Transverse colon (tissue), 4 donors: ENCODE measurements at regions not wholly inside any gene's neighbourhood (a gene's known extent, or its start where the extent isn't known, plus 50 kb on each side); places are given as distances from the start of the nearest gene placed in this dataset.

Experiments
- DNase-seq: peaks from one replicate; pipeline ENCODE4 v3.0.0-alpha.2; 2019
- H3K27ac ChIP-seq, 4 donors: fragments of 200-600 bp; sonication (generic); 2 replicates each; pipeline ENCODE4 v1.5.1; 2016 to 2018; ENCODE audit warnings: inconsistent platforms in 4 of 4
- H3K27me3 ChIP-seq: fragments of 200-600 bp; sonication (generic); 2 replicates; pipeline ENCODE4 v1.5.1; 2017; ENCODE audit warnings: inconsistent platforms
- H3K36me3 ChIP-seq, 4 donors: fragments of 200-600 bp; sonication (generic); 2 replicates each; pipeline ENCODE4 v1.5.1; 2017 to 2019; ENCODE audit warnings: inconsistent platforms in 4 of 4
- H3K4me1 ChIP-seq, 4 donors: fragments of 200-600 bp; sonication (generic); 2 replicates each; pipeline ENCODE4 v1.5.1; 2017 to 2020; ENCODE audit warnings: inconsistent platforms in 4 of 4
- H3K4me3 ChIP-seq, 4 donors: fragments of 200-600 bp; sonication (generic); 1 replicate in 1 of 4; 2 replicates in 3 of 4; pipeline versions ENCODE4 v1.5.1 to v1.6.1; 2017 to 2019; ENCODE audit warnings: inconsistent platforms in 4 of 4
- H3K9me3 ChIP-seq, 2 donors: fragments of 200-600 bp; sonication (generic); 2 replicates each; pipeline ENCODE4 v1.5.1; 2017 to 2019; ENCODE audit warnings: inconsistent platforms in 2 of 2
- EP300 ChIP-seq: sonication (generic); formaldehyde crosslinking; IDR thresholded peaks from one replicate; pipeline ENCODE4 v1.6.1; 2017; ENCODE audit warnings: antibody characterized with exemption, low read depth
- POLR2A ChIP-seq: fragments of 450-650 bp; IDR thresholded peaks from one replicate; pipeline ENCODE4 v1.6.1; 2016; ENCODE audit warnings: antibody characterized with exemption, mild to moderate bottlenecking, moderate library complexity
- POLR2AphosphoS5 ChIP-seq, 3 donors: sonication (generic); formaldehyde crosslinking; IDR thresholded peaks; one replicate each; pipeline ENCODE4 v1.6.1; 2016; ENCODE audit warnings: antibody characterized with exemption in 3 of 3
- WGBS, 2 donors: methylation state at CpG; one replicate each; pipeline ENCODE4 v1.1.5; 2018; ENCODE audit warnings: low coverage in 1 of 2; 5-methylcytosine and 5-hydroxymethylcytosine counted together
- in situ Hi-C, 4 donors: fragments of 200-750 bp; cut with MboI; loops; one replicate each; pipeline versions ENCODE4 v1.15.0 to v1.15.1; 2017; ENCODE audit warnings: low sequenced_read_pairs in 3 of 4, low pct_ligation_motif_present in 1 of 4, low pct_unique_long_range_greater_than_20kb in 1 of 4
- intact Hi-C: fragments of 100-400 bp; cut with DNase I; formaldehyde crosslinking; loops from one replicate; pipeline ENCODE4 v1.15.1; 2023; ENCODE audit warnings: low total_unique reads
- TF ChIP-seq, protein P1 (sequence below), 5 experiments: fragments of 200-600 bp in 3 of 5; fragments of 450-650 bp in 2 of 5; sonication (generic) in 3 of 5; IDR thresholded peaks; 1 replicate in 2 of 5; 2 replicates in 3 of 5; pipeline ENCODE4 v1.5.1; 2016 to 2017; ENCODE audit warnings: antibody characterized with exemption in 5 of 5, inconsistent platforms in 3 of 5, mild to moderate bottlenecking in 2 of 5, moderate library complexity in 1 of 5

DNA sequence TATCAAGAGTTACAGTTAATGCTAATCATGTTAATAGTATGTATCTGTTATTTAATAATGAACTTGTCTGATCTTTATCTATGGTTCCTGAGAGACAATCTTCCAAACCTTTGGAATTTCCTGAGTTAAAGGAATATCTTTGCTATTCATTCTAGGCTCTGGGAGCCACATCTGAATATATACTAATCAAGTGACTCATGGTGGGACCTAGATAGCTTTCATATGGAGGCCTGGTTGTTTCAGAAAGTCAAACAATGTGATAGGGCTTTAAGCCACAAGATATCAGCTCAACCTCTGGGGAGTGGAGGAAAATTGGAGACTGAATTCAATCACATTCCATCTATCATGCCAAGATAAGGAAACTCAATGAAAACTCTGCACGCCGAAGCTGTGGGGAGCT lies 746.4 kb downstream of the TNS3 start:
- no peak overlapping the region for H3K27ac ChIP-seq
- H3K27me3 ChIP-seq: no peaks in the 10 kb centered on the region
- H3K9me3 ChIP-seq: no peaks in the 10 kb centered on the region
- H3K4me3 ChIP-seq: no peak overlapping the region
- intact Hi-C loops (no loop called here), in situ Hi-C loops (no loop called here)
- DNase-seq: no peak
- H3K36me3 ChIP-seq: no peaks in the 10 kb centered on the region
- WGBS, 2 donors: 83 to 93% methylated on average over 2 of the region's 2 CpGs
- TF ChIP-seq POLR2AphosphoS5 (IDR thresholded peaks at IDR 0.05) (no peak), POLR2A (no peak), EP300 (no peak)
- TF ChIP-seq, protein P1, sequence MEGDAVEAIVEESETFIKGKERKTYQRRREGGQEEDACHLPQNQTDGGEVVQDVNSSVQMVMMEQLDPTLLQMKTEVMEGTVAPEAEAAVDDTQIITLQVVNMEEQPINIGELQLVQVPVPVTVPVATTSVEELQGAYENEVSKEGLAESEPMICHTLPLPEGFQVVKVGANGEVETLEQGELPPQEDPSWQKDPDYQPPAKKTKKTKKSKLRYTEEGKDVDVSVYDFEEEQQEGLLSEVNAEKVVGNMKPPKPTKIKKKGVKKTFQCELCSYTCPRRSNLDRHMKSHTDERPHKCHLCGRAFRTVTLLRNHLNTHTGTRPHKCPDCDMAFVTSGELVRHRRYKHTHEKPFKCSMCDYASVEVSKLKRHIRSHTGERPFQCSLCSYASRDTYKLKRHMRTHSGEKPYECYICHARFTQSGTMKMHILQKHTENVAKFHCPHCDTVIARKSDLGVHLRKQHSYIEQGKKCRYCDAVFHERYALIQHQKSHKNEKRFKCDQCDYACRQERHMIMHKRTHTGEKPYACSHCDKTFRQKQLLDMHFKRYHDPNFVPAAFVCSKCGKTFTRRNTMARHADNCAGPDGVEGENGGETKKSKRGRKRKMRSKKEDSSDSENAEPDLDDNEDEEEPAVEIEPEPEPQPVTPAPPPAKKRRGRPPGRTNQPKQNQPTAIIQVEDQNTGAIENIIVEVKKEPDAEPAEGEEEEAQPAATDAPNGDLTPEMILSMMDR (IDR thresholded peaks at IDR 0.05): no peak
- H3K4me1 ChIP-seq: no peaks in the 10 kb centered on the region

DNA sequence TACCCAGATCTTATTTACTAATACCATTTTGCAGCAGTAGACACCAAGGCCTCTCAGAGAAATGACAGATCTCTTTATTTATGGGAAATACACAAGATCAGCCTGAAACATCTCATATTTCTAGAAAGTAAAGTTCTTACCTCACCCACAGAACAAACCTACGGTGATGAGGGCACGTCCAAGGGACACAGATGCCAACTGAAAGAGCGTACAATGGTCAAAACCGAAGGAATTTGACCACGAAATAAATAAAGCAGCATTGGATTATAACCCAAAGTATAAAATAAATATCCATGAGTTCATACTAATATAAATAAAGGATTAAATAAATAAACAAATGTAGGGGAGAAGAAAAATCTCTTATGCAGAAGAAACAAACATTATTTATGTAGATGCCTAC lies 747.0 kb downstream of the TNS3 start:
- Histone ChIP-seq H3K27me3 (no peaks in the 10 kb centered on the region), H3K4me3 (no peak overlapping the region), H3K9me3 (no peaks in the 10 kb centered on the region), H3K36me3 (no peaks in the 10 kb centered on the region), H3K4me1 (no peaks in the 10 kb centered on the region), H3K27ac (no peak overlapping the region)
- 70 to 78% methylated on average over 5 of the region's 5 CpGs for WGBS, 2 donors
- intact Hi-C loops (no loop called here), in situ Hi-C loops (no loop called here)
- no peak for TF ChIP-seq POLR2A
- TF ChIP-seq POLR2AphosphoS5 (IDR thresholded peaks at IDR 0.05): no peak
- DNase-seq: no peak

DNA sequence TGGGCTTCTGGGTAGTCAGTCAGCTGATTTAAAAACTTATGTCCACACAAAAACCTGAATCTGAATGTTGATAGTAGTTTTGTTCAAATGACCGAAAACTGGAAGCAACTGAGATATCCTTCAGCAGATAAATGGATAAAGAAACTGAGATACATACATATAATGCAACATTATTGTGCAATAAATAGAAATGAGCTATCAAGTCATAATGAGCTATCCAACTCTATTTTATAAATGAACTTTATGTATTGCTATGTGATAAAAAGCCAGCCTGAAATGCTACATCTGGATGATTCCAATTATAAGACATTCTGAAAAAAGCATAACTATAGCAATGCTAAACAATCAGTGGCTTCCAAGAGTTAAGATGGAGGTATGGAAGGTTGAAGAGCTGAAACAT lies 748.7 kb downstream of the TNS3 start:
- Histone ChIP-seq H3K36me3 (no peaks in the 10 kb centered on the region), H3K27ac (no peak overlapping the region), H3K4me3 (no peak overlapping the region), H3K27me3 (no peaks in the 10 kb centered on the region), H3K4me1 (no peaks in the 10 kb centered on the region), H3K9me3 (no peaks in the 10 kb centered on the region)
- 84 to 86% methylated on average over 1 of the region's 1 CpG for WGBS, 2 donors
- in situ Hi-C loops (no loop called here), intact Hi-C loops (no loop called here)
- no peak for DNase-seq
- TF ChIP-seq, protein P1 (IDR thresholded peaks at IDR 0.05): no peak
- no peak for TF ChIP-seq POLR2A
- no peak for TF ChIP-seq EP300
- no peak for TF ChIP-seq POLR2AphosphoS5 (IDR thresholded peaks at IDR 0.05)

DNA sequence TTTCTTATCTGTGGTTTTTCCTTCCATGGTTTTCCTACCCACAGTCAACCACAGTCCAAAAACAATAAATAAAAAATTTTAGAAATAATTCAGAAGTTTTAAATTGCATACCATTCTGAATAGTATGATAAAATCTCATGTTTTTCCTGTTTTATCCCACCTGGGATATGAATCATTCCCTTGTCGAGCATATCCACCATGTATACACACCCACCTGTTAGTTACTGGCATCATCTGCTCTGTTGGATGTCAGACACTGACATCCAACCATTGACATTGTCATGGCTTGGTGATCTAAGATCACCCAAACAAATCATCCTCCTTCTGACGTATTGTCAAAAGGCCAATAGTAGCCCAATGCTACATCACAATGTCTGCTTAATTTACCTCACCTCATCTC lies 749.8 kb downstream of the TNS3 start:
- intact Hi-C loops (no loop called here), in situ Hi-C loops (no loop called here)
- 56 to 75% methylated on average over 1 to 2 of the region's 2 CpGs for WGBS, 2 donors
- Histone ChIP-seq H3K9me3 (no peaks in the 10 kb centered on the region), H3K4me3 (no peak overlapping the region), H3K36me3 (no peaks in the 10 kb centered on the region), H3K27ac (no peak overlapping the region), H3K27me3 (no peaks in the 10 kb centered on the region), H3K4me1 (no peaks in the 10 kb centered on the region)
- TF ChIP-seq POLR2AphosphoS5 (IDR thresholded peaks at IDR 0.05) (no peak), POLR2A (no peak), EP300 (no peak)
- TF ChIP-seq, protein P1 (IDR thresholded peaks at IDR 0.05): no peak
- no peak for DNase-seq

DNA sequence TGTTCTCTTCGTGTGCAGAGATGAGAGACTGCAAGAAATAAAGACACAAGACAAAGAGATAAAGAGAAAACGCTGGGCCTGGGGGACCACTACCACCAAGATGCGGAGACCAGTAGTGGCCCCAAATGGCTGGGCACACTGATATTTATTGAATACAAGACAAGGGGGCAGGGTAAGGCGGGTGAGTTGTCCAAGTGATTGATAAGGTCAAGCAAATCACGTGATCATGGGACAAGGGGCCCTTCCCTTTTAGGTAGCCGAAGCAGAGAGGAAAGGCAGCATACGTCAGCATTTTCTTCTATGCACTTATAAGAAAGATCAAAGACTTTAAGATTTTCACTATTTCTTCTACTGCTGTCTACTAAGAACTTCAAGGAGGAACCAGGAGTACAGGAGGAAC lies 762.1 kb downstream of the TNS3 start:
- TF ChIP-seq POLR2A (no peak), POLR2AphosphoS5 (IDR thresholded peaks at IDR 0.05) (no peak), EP300 (no peak)
- TF ChIP-seq, protein P1 (IDR thresholded peaks at IDR 0.05): no peak
- H3K27me3 ChIP-seq: no peaks in the 10 kb centered on the region
- H3K9me3 ChIP-seq: no peaks in the 10 kb centered on the region
- no peaks in the 10 kb centered on the region for H3K36me3 ChIP-seq
- WGBS, 2 donors: 84 to 95% methylated on average over 4 to 7 of the region's 7 CpGs
- H3K27ac ChIP-seq: no peak overlapping the region
- no peaks in the 10 kb centered on the region for H3K4me1 ChIP-seq
- H3K4me3 ChIP-seq: no peak overlapping the region
- in situ Hi-C loops (no loop called here), intact Hi-C loops (no loop called here)
- no peak for DNase-seq
